ENCODE measurements at regions not wholly inside any gene's neighbourhood (a gene's known extent, or its start where the extent isn't known, plus 50 kb on each side); places are given as distances from the start of the nearest gene placed in this dataset.

- no peak overlapping the region for H3K27ac ChIP-seq
Observed at GRCh38 chr2:146129231-146129630, 1609.3 kb upstream of the ZEB2 start.

GRCh38 chr2:146128216-146128615 is 1608.3 kb upstream of the ZEB2 start:
- no peaks in the 10 kb centered on the region for H3K36me3 ChIP-seq (ENCODE audit: control insufficient read depth, insufficient read depth, low read length)
- H3K27me3 ChIP-seq (ENCODE audit: control insufficient read depth, insufficient read depth, low read length): no peaks in the 10 kb centered on the region
- H3K9me3 ChIP-seq (ENCODE audit: control insufficient read depth, low read length): no peaks in the 10 kb centered on the region
- H3K4me2 ChIP-seq (ENCODE audit: low read length): no peak overlapping the region
- H3K4me1 ChIP-seq: no peaks in the 10 kb centered on the region
- H2AFZ ChIP-seq: no peak overlapping the region
- TF ChIP-seq CTCF (IDR thresholded peaks at IDR 0.05): no peak
- H3K27ac ChIP-seq: no peak overlapping the region
- H3K4me3 ChIP-seq (ENCODE audit: low read depth, low read length): no peak overlapping the region
- no peak overlapping the region for H3K9ac ChIP-seq
- H3K79me2 ChIP-seq: no peaks in the 10 kb centered on the region

More at GRCh38 chr2:146129231-146129630, 1609.3 kb upstream of the ZEB2 start:
- Histone ChIP-seq H3K9me3 (ENCODE audit: control insufficient read depth, low read length) (no peaks in the 10 kb centered on the region), H3K4me2 (ENCODE audit: low read length) (no peak overlapping the region), H3K9ac (no peak overlapping the region), H3K4me1 (no peaks in the 10 kb centered on the region), H3K4me3 (ENCODE audit: low read depth, low read length) (no peak overlapping the region), H3K79me2 (no peaks in the 10 kb centered on the region), H2AFZ (no peak overlapping the region), H3K27me3 (ENCODE audit: control insufficient read depth, insufficient read depth, low read length) (no peaks in the 10 kb centered on the region), H3K36me3 (ENCODE audit: control insufficient read depth, insufficient read depth, low read length) (no peaks in the 10 kb centered on the region)
- no peak for TF ChIP-seq CTCF (IDR thresholded peaks at IDR 0.05)

GRCh38 chr2:146125551-146125950 is 1605.6 kb upstream of the ZEB2 start:
- TF ChIP-seq CTCF (IDR thresholded peaks at IDR 0.05): no peak
- Histone ChIP-seq H3K27ac (no peak overlapping the region), H3K79me2 (no peaks in the 10 kb centered on the region), H3K9me3 (ENCODE audit: control insufficient read depth, low read length) (no peaks in the 10 kb centered on the region), H3K4me3 (ENCODE audit: low read depth, low read length) (no peak overlapping the region), H3K9ac (no peak overlapping the region), H2AFZ (no peak overlapping the region), H3K36me3 (ENCODE audit: control insufficient read depth, insufficient read depth, low read length) (no peaks in the 10 kb centered on the region), H3K4me1 (no peaks in the 10 kb centered on the region), H3K4me2 (ENCODE audit: low read length) (no peak overlapping the region), H3K27me3 (ENCODE audit: control insufficient read depth, insufficient read depth, low read length) (no peaks in the 10 kb centered on the region)

GRCh38 chr2:146124741-146125140 is 1604.8 kb upstream of the ZEB2 start:
- Histone ChIP-seq H3K79me2 (no peaks in the 10 kb centered on the region), H3K9ac (no peak overlapping the region), H3K36me3 (ENCODE audit: control insufficient read depth, insufficient read depth, low read length) (no peaks in the 10 kb centered on the region), H3K27ac (no peak overlapping the region), H3K27me3 (ENCODE audit: control insufficient read depth, insufficient read depth, low read length) (no peaks in the 10 kb centered on the region), H3K9me3 (ENCODE audit: control insufficient read depth, low read length) (no peaks in the 10 kb centered on the region), H3K4me3 (ENCODE audit: low read depth, low read length) (no peak overlapping the region), H3K4me2 (ENCODE audit: low read length) (no peak overlapping the region), H2AFZ (no peak overlapping the region), H3K4me1 (no peaks in the 10 kb centered on the region)
- no peak for TF ChIP-seq CTCF (IDR thresholded peaks at IDR 0.05)

- no peak for TF ChIP-seq CTCF (IDR thresholded peaks at IDR 0.05)
- no peak overlapping the region for H2AFZ ChIP-seq
- no peak overlapping the region for H3K4me2 ChIP-seq (ENCODE audit: low read length)
- H3K79me2 ChIP-seq: no peaks in the 10 kb centered on the region
- H3K27ac ChIP-seq: no peak overlapping the region
- no peaks in the 10 kb centered on the region for H3K36me3 ChIP-seq (ENCODE audit: control insufficient read depth, insufficient read depth, low read length)
- no peak overlapping the region for H3K9ac ChIP-seq
- no peaks in the 10 kb centered on the region for H3K4me1 ChIP-seq
- no peaks in the 10 kb centered on the region for H3K27me3 ChIP-seq (ENCODE audit: control insufficient read depth, insufficient read depth, low read length)
- no peak overlapping the region for H3K4me3 ChIP-seq (ENCODE audit: low read depth, low read length)
- no peaks in the 10 kb centered on the region for H3K9me3 ChIP-seq (ENCODE audit: control insufficient read depth, low read length)
Observed at GRCh38 chr2:146123714-146124113, 1603.8 kb upstream of the ZEB2 start.

All from parathyroid adenoma (tissue), 2 donors.